GM12864 (cell line): ENCODE measurements at regions not wholly inside any gene's neighbourhood (a gene's known extent, or its start where the extent isn't known, plus 50 kb on each side); places are given as distances from the start of the nearest gene placed in this dataset.
"Not testable (repeated sequence)": the region's sequence is repeated elsewhere in the genome, so short reads cannot be mapped to it uniquely, and the experiment has no call there.

Experiments
- DNase-seq: peaks from one replicate; pipeline ENCODE4 v3.0.0-alpha.2; 2011; ENCODE audit warnings: low read depth
- H3K4me3 ChIP-seq: 2 replicates; pipeline ENCODE4 v1.5.1; 2011; ENCODE audit warnings: mild to moderate bottlenecking, low read depth, low read length, control low read depth
- CTCF ChIP-seq: IDR thresholded peaks from 2 replicates; pipeline ENCODE4 v1.5.1; 2011; ENCODE audit warnings: low read depth, mild to moderate bottlenecking, moderate library complexity, low read length, control low read depth, inconsistent platforms; ENCODE audit errors: missing control alignments

- TF ChIP-seq CTCF: no peak
- no peak for DNase-seq
- H3K4me3 ChIP-seq: no peak overlapping the region
Observed at GRCh38 chr5:96176022-96176421, 214.4 kb upstream of the ELL2 start.

- DNase-seq: no peak
- peak; percentile 35 for TF ChIP-seq CTCF
- H3K4me3 ChIP-seq: no peak overlapping the region
Observed at GRCh38 chr5:96175090-96175489, 213.4 kb upstream of the ELL2 start.

- TF ChIP-seq CTCF: no peak
- no peak for DNase-seq
- no peak overlapping the region for H3K4me3 ChIP-seq
Observed at GRCh38 chr5:96173366-96173765, 211.7 kb upstream of the ELL2 start.

GRCh38 chr5:96172436-96172835, 210.8 kb upstream of the ELL2 start:
- DNase-seq: no peak
- no peak overlapping the region for H3K4me3 ChIP-seq

GRCh38 chr5:96171973-96172372, 210.3 kb upstream of the ELL2 start:
- H3K4me3 ChIP-seq, DNase-seq: not testable (repeated sequence)

More at GRCh38 chr5:96172436-96172835, 210.8 kb upstream of the ELL2 start:
- no peak for TF ChIP-seq CTCF

- not testable (repeated sequence) for DNase-seq, H3K4me3 ChIP-seq
Observed at GRCh38 chr5:96170481-96171125, 209.0 kb upstream of the ELL2 start.

GRCh38 chr5:96168833-96169232, 207.2 kb upstream of the ELL2 start:
- not testable (repeated sequence) for DNase-seq, H3K4me3 ChIP-seq

GRCh38 chr5:96159043-96159442, 197.4 kb upstream of the ELL2 start:
- no peak for TF ChIP-seq CTCF
- no peak for DNase-seq
- no peak overlapping the region for H3K4me3 ChIP-seq
